Endothelial cell (in vitro differentiated cells): ENCODE measurements at regions not wholly inside any gene's neighbourhood (a gene's known extent, or its start where the extent isn't known, plus 50 kb on each side); places are given as distances from the start of the nearest gene placed in this dataset.
"Not testable (repeated sequence)": the region's sequence is repeated elsewhere in the genome, so short reads cannot be mapped to it uniquely, and the experiment has no call there.

Experiments used
- DNase-seq: peaks from one replicate; pipeline ENCODE4 v3.0.0; 2021; ENCODE audit warnings: low spot score
- H3K27ac Mint-ChIP-seq: one replicate; pipeline ENCODE4 v1.8.0; 2021; ENCODE audit warnings: mixed read lengths, inconsistent platforms; ENCODE audit not compliant: unreplicated experiment
- H3K27me3 Mint-ChIP-seq: one replicate; pipeline ENCODE4 v1.8.0; 2021; ENCODE audit warnings: mild to moderate bottlenecking, moderate library complexity, mixed read lengths, inconsistent platforms; ENCODE audit not compliant: unreplicated experiment
- H3K36me3 Mint-ChIP-seq: one replicate; pipeline ENCODE4 v1.8.0; 2021; ENCODE audit warnings: mild to moderate bottlenecking, low read depth, mixed read lengths, inconsistent platforms; ENCODE audit not compliant: unreplicated experiment
- H3K4me1 Mint-ChIP-seq: one replicate; pipeline ENCODE4 v1.8.0; 2021; ENCODE audit warnings: mild to moderate bottlenecking, mixed read lengths, inconsistent platforms; ENCODE audit not compliant: unreplicated experiment
- H3K4me3 Mint-ChIP-seq: one replicate; pipeline ENCODE4 v1.8.0; 2021; ENCODE audit warnings: mild to moderate bottlenecking, mixed read lengths, inconsistent platforms; ENCODE audit not compliant: unreplicated experiment
- H3K9me3 Mint-ChIP-seq: one replicate; pipeline ENCODE4 v1.8.0; 2021; ENCODE audit warnings: mixed read lengths, inconsistent platforms; ENCODE audit not compliant: unreplicated experiment
- TF ChIP-seq, protein P1 (sequence below): fragments of 200-600 bp; sonication (generic); IDR thresholded peaks from one replicate; pipeline ENCODE4 v1.5.0; 2021; ENCODE audit warnings: antibody characterized with exemption; ENCODE audit not compliant: unreplicated experiment

DNA sequence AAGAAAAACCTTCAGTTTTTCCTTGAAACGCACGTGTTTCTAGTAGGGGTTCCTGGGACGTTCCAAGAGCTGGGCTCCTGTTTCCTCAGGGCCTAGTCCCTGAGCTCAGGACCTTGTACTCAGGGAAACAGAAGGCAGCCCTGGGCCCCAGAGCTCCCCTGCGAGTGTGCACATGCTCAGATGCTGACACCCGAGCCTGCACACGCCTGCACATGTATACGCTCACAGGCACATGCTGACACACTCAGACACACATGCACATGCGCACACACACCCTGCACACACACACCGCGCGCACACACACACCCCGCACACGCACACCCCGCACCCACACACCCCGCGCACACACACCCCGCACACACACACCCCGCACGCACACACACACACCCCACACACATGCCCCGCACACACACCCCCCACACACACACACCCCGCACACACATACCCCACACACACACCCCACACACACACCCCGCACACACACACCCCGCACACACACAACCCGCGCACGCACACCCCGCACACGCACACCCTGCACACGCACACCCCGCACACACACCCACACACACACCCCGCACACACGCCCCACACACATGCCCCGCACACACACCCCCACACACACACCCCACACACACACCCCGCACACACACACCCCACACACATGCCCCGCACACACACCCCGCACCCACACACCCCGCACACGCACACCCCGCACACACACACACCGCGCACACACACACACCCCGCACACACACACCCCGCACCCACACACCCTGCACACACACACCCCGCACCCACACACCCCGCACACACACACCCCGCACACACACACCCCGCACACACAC, 52.2 kb downstream of the CALML3 start:
- H3K27me3 Mint-ChIP-seq, result peaks cover 3% of the 10 kb centered on the region
- H3K4me3 Mint-ChIP-seq, result no peak overlapping the region
- peaks cover 12% of the 10 kb centered on the region for H3K4me1 Mint-ChIP-seq
- no peaks in the 10 kb centered on the region for H3K9me3 Mint-ChIP-seq
- no peaks in the 10 kb centered on the region for H3K36me3 Mint-ChIP-seq
- TF ChIP-seq, protein P1, sequence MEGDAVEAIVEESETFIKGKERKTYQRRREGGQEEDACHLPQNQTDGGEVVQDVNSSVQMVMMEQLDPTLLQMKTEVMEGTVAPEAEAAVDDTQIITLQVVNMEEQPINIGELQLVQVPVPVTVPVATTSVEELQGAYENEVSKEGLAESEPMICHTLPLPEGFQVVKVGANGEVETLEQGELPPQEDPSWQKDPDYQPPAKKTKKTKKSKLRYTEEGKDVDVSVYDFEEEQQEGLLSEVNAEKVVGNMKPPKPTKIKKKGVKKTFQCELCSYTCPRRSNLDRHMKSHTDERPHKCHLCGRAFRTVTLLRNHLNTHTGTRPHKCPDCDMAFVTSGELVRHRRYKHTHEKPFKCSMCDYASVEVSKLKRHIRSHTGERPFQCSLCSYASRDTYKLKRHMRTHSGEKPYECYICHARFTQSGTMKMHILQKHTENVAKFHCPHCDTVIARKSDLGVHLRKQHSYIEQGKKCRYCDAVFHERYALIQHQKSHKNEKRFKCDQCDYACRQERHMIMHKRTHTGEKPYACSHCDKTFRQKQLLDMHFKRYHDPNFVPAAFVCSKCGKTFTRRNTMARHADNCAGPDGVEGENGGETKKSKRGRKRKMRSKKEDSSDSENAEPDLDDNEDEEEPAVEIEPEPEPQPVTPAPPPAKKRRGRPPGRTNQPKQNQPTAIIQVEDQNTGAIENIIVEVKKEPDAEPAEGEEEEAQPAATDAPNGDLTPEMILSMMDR, result no peak
- no peak overlapping the region for H3K27ac Mint-ChIP-seq
- no peak for DNase-seq

DNA sequence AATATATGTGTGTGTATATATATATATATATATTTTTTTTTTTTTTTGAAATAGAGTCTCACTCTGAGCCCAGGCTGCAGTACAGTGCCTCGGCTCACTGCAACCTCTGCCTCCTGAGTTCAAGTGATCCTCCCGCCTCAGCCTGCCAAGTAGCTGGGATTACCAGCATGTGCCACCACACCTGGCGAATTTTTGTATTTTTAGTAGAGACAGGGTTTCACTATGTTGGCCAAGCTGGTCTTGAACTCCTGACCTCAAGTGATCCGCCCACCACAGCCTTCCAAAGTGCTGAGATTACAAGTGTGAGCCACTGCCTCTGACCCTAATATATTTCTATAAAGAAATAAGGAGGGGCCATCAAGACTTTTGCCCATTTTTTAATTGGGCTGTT, 55.3 kb downstream of the CALML3 start:
- H3K36me3 Mint-ChIP-seq, DNase-seq, H3K4me3 Mint-ChIP-seq, H3K9me3 Mint-ChIP-seq, H3K27me3 Mint-ChIP-seq, H3K27ac Mint-ChIP-seq: not testable (repeated sequence)
- H3K4me1 Mint-ChIP-seq, result peaks cover 19% of the 10 kb centered on the region

DNA sequence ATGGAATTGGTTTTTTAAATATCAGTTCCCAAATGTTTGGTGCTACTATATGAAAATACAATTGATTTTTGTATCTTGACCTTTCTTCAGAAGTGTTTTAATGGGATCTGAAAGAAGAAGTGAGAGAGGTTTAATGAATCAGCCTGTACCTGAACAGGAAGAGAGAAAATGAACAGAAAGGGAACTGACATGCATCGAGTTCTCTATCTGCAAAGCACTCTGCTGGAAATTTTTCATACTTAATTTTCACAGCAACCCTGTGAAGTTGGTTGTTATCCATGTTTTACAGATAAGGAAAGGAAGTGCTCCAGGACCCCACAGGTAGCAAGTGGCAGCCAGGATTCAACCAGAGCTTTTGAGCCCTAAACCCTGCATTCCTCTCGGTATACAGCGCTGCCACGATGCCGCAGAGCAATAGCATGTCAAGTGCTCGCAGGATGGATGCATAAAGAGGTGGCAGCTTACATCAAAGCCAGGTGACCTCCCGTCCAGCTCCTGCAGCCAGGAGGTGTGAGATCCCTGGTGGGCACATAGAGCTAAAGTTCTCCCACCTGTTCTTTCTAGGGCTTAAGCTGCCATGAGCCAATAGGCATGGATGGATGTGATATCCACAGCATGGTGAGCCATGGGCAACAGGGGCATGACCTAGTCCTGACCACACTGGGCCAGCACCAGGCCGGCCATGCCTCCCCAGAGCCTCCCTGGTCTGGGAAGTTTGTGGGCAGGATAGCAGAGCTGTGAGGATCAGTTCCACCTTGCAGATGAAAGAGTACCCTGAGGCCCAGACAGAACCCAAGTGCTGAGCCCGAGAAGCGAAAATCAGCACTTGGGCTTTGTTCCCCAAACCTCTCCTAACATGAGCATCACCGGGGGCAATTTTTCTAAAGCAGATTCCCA, 57.2 kb downstream of the CALML3 start:
- Mint-ChIP-seq H3K27ac (peak overlapping the region; percentile 80), H3K9me3 (no peaks in the 10 kb centered on the region), H3K4me1 (peaks cover 31% of the 10 kb centered on the region), H3K36me3 (no peaks in the 10 kb centered on the region), H3K27me3 (peaks cover 6% of the 10 kb centered on the region), H3K4me3 (no peak overlapping the region)
- no peak for DNase-seq
- TF ChIP-seq, protein P1, result no peak

DNA sequence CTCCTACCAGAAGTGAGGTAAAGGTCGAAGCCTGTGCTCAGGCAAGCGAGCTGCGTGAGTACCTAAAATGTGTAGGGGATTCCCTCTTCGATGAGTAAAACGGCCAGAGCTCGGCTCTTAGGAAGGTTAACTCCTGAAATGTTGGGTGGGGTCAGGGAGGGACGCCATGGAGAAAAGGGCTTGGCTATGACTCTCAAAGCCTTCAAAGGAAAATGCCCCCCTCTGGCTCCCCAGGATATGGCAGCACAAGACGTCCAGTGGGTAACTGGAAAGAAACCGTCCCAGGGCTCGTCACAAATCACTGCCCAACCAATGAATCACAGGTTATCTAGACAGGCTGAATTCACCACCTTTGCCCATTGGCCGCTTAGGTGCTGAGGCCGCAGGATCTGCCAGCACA, 58.0 kb downstream of the CALML3 start:
- Mint-ChIP-seq H3K4me3 (no peak overlapping the region), H3K36me3 (no peaks in the 10 kb centered on the region), H3K4me1 (peaks cover 35% of the 10 kb centered on the region), H3K27ac (peak overlapping the region; percentile 80), H3K27me3 (peaks cover 4% of the 10 kb centered on the region), H3K9me3 (no peaks in the 10 kb centered on the region)
- no peak for DNase-seq
- TF ChIP-seq, protein P1, result peak; percentile 30

DNA sequence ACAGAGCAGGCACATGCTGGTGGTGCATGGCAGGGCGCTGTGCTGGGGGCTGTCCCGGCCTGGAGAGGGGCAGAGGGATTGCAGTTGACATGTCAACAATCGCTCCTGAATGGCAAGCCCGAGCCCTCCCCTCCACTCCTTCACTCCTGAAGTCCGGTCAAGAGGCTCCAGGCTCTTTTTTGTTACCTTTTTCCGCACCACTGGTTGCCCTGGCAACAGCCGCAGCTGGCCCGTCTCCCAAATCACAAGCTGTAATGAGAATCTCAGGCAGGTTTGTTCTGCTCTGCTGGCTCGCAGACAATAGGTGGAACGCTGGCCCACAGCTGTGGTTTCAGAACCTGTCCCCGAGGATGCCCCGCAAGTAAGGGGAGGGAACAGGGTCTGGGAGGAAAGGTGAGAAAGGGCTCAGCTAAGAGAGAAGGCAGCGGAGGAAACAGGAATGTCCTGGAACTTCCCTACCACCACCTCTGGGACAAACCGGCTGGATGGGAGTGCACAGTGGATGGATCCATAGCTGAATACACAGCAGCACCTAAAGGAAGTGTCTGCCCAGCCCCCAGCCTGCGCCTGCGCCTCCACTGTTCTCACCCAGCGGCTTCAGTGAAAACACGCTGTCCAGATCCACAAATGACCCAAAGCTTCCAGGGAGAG, 58.9 kb downstream of the CALML3 start:
- peaks cover 45% of the 10 kb centered on the region for H3K4me1 Mint-ChIP-seq
- H3K27ac Mint-ChIP-seq, result peak overlapping the region; percentile 98
- no peak overlapping the region for H3K4me3 Mint-ChIP-seq
- peak; percentile 75 for DNase-seq
- H3K9me3 Mint-ChIP-seq, result no peaks in the 10 kb centered on the region
- H3K27me3 Mint-ChIP-seq, result peaks cover 6% of the 10 kb centered on the region
- no peaks in the 10 kb centered on the region for H3K36me3 Mint-ChIP-seq
- TF ChIP-seq, protein P1, result no peak
